HG03565 (cell line): ENCODE measurements at regions not wholly inside any gene's neighbourhood (a gene's known extent, or its start where the extent isn't known, plus 50 kb on each side); places are given as distances from the start of the nearest gene placed in this dataset.
A peak's percentile ranks its signal among the peaks of the same experiment; 100 is the strongest.

ENCODE experiments used
- ATAC-seq: cut with Tn5 transposase; IDR thresholded peaks from one replicate; pipeline ENCODE4 v1.9.1; 2021; ENCODE audit warnings: mild to moderate bottlenecking, moderate library complexity; ENCODE audit not compliant: unreplicated experiment

DNA sequence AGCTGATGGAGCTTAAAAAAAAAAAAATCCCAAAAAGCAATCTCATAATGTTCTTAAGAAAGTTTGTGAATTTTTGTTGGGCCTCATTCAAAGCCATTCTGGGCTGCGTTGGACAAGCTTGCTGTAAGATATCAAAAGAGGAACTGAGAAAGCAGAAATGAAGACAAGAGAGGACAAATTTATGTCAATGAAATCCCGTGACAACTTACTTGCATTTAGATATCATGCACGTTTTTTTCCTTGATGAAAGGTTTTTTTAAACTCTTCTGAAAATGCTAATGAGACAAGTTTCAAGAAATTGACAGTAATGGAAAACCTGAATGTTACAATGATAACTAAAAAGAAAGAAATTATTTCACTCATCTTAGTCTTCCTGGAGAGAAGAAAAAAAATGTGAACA, 662.9 kb downstream of the SQOR start:
- ATAC-seq: peak; percentile 87

- ATAC-seq: no peak
These were observed 665.9 kb downstream of the SQOR start for GRCh38 chr15:46300716-46301115.

DNA sequence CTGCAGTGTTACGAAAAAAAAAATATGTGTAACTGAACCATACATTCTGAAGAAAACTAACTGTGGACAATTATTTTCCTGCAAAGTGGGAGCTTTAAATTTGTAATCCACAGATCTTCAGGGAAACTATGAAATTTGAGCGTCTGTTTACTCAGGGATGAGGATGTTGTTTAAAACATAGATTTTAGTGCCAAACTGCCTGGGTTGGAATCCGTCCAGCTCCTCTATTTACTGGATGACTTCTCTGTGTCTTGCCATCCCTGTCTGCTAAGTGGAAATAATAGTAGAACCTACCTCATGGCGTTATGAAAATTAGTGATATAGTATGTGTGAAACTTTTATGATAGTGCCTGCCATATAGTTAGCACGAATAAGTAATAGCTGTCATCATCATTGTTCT, 666.5 kb downstream of the SQOR start:
- no peak for ATAC-seq

DNA sequence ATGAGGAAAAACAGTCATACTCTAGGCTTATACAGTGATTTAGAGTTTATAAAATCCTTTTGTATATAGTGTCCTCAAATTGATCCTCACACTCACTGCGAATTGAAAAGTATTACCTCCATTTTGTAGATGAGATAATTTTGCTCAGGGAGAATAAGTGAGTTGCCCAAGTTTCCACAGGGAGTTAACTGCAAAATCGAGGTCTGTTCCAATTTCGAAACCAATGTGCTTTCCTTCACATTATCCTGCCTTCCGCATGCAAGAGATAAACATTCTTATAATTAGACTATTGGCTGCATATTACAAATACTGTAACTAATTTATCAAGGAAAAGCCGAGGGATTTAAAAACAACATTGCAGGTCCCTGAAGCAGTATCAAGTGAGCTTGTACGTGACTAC, 667.0 kb downstream of the SQOR start:
- ATAC-seq: no peak

- ATAC-seq: peak; percentile 45
These were observed 669.5 kb downstream of the SQOR start for GRCh38 chr15:46304321-46304720.

GRCh38 chr15:46307746-46308145, 672.9 kb downstream of the SQOR start:
- no peak for ATAC-seq

DNA sequence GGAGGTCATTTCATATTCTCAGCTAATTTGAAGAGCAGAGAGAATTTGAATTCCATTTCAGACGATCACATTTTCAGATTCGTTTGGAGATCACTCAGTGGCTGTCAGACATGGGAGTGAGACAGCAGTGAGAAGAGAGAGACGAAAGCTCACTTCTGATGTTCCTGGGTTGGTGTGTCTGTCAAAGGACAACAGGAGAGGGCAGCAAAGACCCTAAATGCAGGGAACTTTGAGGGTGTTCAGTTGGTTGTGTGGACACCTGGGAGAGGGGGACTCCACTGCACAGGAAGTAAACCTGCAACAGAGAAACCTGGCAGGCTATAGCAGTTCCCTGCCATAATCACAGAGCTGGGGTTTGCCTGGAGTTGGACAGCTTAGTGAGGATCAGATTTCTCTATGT, 675.1 kb downstream of the SQOR start:
- ATAC-seq: no peak

- ATAC-seq: peak; percentile 97
These were observed 677.4 kb downstream of the SQOR start for GRCh38 chr15:46312133-46312740.

DNA sequence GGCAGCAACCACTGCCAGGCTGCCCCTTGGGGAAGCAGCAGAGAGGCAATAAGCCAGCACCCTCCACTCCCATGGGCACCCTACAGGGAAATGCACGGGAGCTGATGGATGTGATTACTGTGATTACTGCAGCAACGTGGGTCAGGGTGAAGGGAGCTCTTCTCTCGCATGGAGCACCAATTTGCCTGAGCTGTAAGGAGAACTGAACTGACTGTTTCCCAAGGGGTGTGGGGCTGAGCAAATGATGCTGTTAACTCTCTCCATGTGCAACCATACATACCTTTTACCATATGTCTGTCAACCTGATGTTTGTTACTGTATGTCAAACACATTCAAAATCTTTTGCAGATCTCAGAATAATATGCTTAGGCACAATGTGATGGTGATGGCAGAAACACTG, 680.6 kb downstream of the SQOR start:
- no peak for ATAC-seq

GRCh38 chr15:46316024-46316423, 681.2 kb downstream of the SQOR start:
- no peak for ATAC-seq

- no peak for ATAC-seq
These were observed 682.2 kb downstream of the SQOR start for GRCh38 chr15:46317029-46317428.

DNA sequence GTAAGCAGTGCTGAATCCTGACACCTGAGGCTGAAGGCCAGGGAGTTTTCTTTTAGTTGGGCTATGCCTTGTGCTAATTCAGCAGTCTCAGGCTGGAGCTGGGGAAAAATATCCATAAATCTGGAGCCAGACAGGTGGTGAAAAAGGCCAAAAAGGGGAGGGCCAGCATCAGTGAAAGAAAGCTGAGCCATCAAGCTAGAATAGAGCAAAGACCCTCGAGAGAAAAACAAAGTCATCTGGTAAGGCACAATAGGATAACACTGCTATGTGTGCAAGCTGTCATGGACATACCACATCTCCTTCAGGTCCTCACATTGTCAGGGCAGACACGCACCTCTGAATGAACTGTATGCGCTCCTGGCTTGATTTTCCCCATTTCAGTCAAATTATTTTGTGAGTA, 687.9 kb downstream of the SQOR start:
- ATAC-seq: no peak

DNA sequence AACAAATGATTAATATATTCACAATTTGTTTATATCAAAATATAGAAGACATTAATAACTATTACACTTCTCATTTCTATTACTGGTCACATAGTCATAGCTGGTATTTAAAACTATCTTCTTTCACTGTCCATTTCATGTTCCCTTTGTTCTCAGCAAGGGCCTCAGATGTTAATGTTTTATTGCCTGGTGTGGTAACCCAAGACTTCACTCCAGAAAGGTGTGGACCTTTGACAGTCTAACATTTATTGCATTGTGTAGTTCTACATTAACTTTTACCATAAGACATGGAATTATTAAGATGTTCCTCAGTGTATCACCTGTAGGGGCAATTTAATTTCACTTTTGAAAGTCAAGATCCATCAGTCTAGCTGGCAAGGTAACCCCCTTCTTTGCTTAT, 691.3 kb downstream of the SQOR start:
- no peak for ATAC-seq

- ATAC-seq: no peak
These were observed 694.0 kb downstream of the SQOR start for GRCh38 chr15:46328821-46329220.

- no peak for ATAC-seq
These were observed 695.0 kb downstream of the SQOR start for GRCh38 chr15:46329876-46330275.

DNA sequence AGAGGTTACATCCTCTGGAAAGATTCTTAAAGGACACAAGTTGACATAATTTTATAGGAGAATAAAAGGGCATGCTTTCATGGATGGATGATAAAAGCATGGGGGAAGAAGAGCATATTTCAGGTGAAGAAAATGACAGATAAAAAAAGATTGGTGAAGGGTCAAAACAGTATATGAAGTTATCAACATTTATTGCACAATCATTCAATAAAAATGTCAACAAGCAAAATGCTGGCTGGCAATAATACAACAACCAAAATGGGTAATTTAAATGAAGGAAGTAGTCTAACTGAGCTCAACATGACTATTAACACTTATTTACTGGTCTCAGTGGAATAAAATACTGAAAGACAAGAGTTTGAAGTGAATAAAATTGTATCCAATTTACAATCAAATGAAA, 696.7 kb downstream of the SQOR start:
- no peak for ATAC-seq

- no peak for ATAC-seq
These were observed 708.5 kb downstream of the SQOR start for GRCh38 chr15:46343196-46343935.

- no peak for ATAC-seq
These were observed 709.4 kb downstream of the SQOR start for GRCh38 chr15:46344115-46344724.

DNA sequence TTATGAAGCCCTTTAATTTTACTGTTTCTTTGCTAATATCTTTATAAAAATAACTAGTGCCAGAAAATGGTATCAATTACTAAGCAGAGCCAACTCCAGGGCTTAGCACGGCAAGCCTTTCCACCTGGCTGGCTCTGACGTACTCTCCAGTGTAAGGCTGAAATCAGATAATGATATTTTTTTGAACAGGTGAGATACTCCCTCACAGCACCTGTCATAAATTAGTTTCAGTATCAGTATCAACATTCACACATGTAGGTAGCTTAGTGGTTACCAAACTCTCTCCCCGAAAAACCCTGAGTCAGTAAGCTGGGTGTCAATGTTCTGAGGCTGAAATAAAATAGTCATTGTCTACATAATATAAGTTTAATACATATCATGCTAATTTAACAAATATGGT, 710.1 kb downstream of the SQOR start:
- no peak for ATAC-seq

GRCh38 chr15:46354443-46354842, 719.6 kb downstream of the SQOR start:
- ATAC-seq: no peak

GRCh38 chr15:46365572-46365971, 730.7 kb downstream of the SQOR start:
- ATAC-seq: no peak

- no peak for ATAC-seq
These were observed 731.7 kb downstream of the SQOR start for GRCh38 chr15:46366360-46367007.
